ENCODE measurements at regions not wholly inside any gene's neighbourhood (a gene's known extent, or its start where the extent isn't known, plus 50 kb on each side); places are given as distances from the start of the nearest gene placed in this dataset.

DNA sequence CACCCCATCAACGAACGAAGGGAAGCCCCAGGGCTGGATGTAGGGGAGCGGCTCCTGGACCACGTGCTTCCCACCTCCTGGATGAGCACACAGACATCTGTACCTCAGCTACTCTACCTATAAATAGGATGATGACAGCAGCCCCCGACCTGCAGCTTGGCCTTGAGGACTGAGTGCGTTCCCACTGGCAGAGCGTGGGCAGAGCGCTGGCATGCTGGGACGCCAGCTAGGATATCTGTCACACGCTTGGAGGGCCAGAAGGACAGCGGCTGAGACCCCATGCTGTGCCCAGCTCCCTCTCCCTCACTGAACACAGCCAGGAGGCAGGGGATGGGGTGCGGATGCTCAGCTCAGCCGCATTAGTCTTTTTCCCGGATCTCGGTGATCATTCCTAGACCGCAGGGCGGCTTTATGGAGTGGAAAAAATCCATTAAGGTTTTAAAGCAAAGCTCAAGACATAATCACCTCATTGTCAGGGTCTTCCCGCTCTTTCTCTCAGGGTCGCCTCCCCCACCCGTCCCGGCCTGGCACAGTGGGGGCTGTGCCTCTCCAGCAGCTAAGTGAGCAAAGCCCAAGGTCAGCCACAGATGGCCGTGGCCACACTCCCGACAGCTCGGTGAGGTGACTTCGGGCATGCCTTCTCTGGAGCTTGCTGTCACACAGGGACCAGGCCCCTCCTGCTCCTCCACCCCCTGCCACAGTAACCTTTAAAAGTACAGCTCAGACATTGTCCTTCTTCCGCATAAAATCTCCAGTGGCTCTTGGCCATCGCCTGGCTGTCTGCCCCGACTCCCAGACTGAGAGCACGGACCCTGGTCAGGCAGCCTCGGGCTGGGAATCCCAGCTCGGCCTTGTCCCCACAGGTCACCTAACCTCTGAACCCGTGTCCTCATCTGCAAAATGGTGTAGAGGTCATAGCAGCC is 69.6 kb upstream of the SHISAL1 start:
- TF ChIP-seq CTCF (conservative IDR thresholded peaks at IDR 0.05; ENCODE audit: control insufficient read depth, insufficient read depth, low read depth, low read length) = no peak
- no peak for DNase-seq (ENCODE audit: low read depth)
- H3K4me3 ChIP-seq (ENCODE audit: control insufficient read depth, low read depth, low read length) = no peak overlapping the region

DNA sequence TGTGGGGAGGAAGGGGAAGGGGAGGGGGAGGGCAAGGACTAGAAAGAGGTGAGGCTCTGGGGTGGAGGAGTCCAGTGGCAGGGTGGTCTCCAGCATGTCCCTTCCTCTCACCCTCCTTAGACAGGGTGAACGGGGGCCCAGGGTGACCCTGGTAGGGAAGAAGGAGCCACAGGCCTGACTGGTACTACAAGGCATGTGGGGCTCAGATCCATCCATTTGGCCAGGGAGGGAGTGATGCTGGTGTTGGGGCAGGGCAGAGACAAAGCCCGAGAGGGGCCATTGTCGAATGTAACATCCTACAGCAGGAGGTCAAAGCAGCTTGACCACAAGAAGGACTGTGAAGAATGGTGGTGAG is 69.0 kb upstream of the SHISAL1 start:
- no peak for DNase-seq (ENCODE audit: low read depth)
- H3K4me3 ChIP-seq (ENCODE audit: control insufficient read depth, low read depth, low read length) = no peak overlapping the region
- TF ChIP-seq CTCF (conservative IDR thresholded peaks at IDR 0.05; ENCODE audit: control insufficient read depth, insufficient read depth, low read depth, low read length) = no peak

DNA sequence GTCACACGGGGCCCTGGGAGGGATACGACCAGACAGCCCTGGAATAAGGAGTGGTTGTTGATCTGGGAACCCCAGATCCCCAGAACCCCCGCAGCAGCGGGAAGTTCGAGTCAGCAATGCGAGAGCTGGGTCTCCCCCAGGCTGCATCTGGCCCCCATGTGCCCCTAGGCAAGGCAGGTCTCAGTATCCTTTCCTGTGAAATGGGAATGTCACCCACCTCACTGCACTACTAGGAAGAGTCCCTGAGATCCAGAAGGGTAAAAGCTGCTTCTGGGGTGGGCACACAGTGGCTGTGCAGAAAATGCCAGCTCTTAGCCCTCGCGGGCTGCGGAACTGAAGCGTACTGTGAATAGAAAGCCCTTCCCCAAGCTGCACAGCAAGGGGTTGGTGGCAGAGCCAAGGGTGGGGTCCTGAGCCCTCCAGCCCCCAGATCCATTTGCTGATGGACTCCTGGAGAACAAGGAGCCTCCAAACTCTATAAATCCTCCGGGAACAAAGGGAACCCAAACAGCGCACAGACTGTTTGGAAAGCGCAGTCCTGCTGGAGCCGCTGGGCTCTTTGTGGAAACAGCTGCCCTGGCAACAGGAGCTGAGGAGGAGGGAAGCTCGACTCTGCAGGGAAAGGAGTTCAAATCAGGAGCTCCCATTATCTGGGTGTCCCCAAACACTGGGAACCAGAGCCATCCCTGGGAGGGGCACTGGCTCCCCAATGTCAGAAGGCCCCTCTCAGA is 68.2 kb upstream of the SHISAL1 start:
- H3K4me3 ChIP-seq (ENCODE audit: control insufficient read depth, low read depth, low read length) = no peak overlapping the region
- DNase-seq (ENCODE audit: low read depth) = no peak
- no peak for TF ChIP-seq CTCF (conservative IDR thresholded peaks at IDR 0.05; ENCODE audit: control insufficient read depth, insufficient read depth, low read depth, low read length)

DNA sequence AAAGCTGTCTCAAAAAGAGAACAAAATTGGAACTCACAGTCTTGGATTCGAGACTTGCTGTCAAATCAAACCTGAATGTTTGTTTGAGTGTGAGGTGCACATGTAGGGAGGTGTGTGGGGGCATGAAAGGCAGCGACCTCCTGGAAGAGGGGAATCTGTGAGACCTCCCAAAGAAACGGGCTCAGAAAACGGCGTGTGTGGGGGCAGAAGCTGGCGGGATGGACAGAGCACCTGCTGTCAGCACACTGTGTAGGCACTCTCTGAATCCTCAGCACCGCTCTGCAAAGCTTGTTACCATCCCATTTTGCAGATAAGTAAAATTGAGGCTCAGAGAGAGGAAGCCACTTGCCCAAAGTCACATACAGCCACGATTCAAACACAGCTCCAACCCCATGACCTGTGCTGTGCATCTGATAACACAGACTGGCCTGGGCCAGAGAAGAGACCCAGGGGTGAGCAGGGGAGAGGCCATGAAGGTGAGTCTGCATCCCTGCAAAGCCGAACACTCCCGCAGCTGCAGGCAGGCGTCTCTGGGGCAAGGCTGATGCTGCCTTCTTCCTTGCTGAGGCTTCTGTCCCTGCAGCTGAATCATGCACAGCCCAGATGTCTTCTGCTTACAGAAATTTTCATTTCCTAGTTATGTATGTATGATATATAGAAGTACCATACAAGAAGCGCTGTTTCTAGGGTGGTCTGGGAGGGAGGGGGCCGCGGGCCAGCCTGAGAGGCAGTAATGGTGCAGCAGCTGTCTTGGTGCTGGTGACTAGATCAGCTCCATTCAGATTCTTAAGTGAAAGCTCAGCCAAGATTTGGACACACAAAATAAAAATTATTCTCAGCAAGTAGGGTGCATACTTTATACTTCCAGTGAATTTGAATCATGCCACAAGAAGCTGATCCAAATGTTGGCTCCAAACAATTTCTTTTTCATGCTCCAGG is 67.3 kb upstream of the SHISAL1 start:
- no peak for DNase-seq (ENCODE audit: low read depth)
- no peak for TF ChIP-seq CTCF (conservative IDR thresholded peaks at IDR 0.05; ENCODE audit: control insufficient read depth, insufficient read depth, low read depth, low read length)

DNA sequence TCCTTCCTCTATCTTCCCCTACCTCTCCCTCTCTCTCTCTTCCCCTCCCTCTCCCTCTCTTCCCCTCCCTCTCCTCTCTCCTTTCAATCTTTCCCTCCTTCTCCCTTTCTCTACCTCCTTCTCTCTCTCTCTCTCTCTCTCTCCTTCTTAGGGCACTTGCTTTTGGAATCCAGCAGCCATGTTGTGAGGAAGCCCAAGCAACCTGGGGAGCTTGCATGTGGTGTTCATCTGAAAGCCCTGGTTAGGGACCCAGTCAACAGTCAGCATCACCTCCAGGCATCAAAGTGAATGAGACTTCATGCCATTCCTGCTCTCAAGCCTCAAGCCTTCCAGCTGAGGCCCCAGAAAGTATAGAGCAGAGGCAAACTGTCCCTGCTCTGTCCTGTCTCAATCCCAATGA is 65.6 kb upstream of the SHISAL1 start:
- TF ChIP-seq CTCF (conservative IDR thresholded peaks at IDR 0.05; ENCODE audit: control insufficient read depth, insufficient read depth, low read depth, low read length) = no peak
- no peak for DNase-seq (ENCODE audit: low read depth)

More for the DNA sequence above, 67.3 kb upstream of the SHISAL1 start:
- H3K4me3 ChIP-seq (ENCODE audit: control insufficient read depth, low read depth, low read length) = no peak overlapping the region

DNA sequence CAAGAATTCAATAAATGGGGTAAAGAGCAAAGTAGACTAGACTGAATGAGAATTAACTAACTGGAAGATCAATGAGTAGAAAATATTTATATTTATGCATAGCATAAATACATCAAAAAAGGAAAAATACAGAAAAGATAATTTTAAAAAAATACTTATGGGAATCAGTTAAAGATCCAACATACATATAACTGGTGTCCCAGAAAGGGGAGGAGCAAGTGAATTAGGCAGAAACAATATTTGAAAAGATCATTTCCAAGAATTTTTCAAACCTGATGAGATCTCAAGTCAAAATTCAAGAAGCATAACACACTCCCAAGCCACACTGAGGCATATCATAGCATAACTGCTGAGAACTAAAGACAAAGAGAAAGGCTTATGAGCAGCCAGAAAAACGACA is 62.7 kb upstream of the SHISAL1 start:
- no peak overlapping the region for H3K4me3 ChIP-seq (ENCODE audit: control insufficient read depth, low read depth, low read length)
- DNase-seq (ENCODE audit: low read depth) = no peak
- no peak for TF ChIP-seq CTCF (conservative IDR thresholded peaks at IDR 0.05; ENCODE audit: control insufficient read depth, insufficient read depth, low read depth, low read length)

More for the DNA sequence above, 65.6 kb upstream of the SHISAL1 start:
- H3K4me3 ChIP-seq (ENCODE audit: control insufficient read depth, low read depth, low read length) = no peak overlapping the region

Data from fibroblast of mammary gland (primary cell).